OCI-LY1 (cell line): ENCODE measurements at regions not wholly inside any gene's neighbourhood (a gene's known extent, or its start where the extent isn't known, plus 50 kb on each side); places are given as distances from the start of the nearest gene placed in this dataset.

Experiments
- CTCF ChIP-seq: fragments of 200-600 bp; sonication (generic), shearing (Covaris generic); IDR thresholded peaks from 2 replicates; pipeline ENCODE4 v1.5.1; 2017; ENCODE audit warnings: mild to moderate bottlenecking, antibody characterized with exemption, low read length, moderate library complexity, mixed read lengths
- EZH2 ChIP-seq: fragments of 200-600 bp; sonication (generic), shearing (Covaris generic); IDR thresholded peaks from 2 replicates; pipeline ENCODE4 v1.8.0; 2017; ENCODE audit warnings: borderline replicate concordance, mixed run types, mild to moderate bottlenecking, antibody characterized with exemption, low read length, moderate library complexity, mixed read lengths

GRCh38 chr19:28406966-28407365 is 806.0 kb downstream of the UQCRFS1 start:
- no peak for TF ChIP-seq CTCF
- no peak for TF ChIP-seq EZH2
